Erythroblast (primary cell): ENCODE measurements at regions not wholly inside any gene's neighbourhood (a gene's known extent, or its start where the extent isn't known, plus 50 kb on each side); places are given as distances from the start of the nearest gene placed in this dataset.

Experiments used
- GATA1 ChIP-seq: IDR thresholded peaks from 2 replicates; pipeline ENCODE4 v1.6.1; 2011; ENCODE audit warnings: low read depth, mild to moderate bottlenecking, control low read depth, low read length, moderate library complexity
- POLR2A ChIP-seq: IDR thresholded peaks from 2 replicates; pipeline ENCODE4 v1.6.1; 2011; ENCODE audit warnings: mild to moderate bottlenecking, low read length

DNA sequence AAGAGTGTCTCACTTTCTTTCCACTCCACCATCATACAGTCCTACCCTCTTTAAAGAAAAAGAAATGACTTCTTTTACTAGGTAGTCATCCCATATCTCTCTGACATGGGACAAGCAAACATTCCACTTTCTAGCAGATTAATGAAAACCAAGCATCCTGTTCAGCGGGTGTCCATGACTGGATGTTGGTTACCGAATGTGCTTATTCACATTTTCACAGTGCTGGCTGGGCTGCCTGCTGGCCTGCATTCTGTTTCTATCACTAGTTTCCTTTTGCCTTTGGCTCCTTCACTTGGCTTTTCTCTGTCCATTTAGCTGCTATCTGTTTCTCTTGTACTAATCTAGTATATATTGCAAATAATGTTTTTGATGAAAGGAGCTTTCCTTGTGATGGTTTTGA lies 598.4 kb downstream of the RWDD3 start:
- TF ChIP-seq POLR2A, result no peak
- TF ChIP-seq GATA1, result no peak
